Keratinocyte (primary cell): ENCODE measurements at regions not wholly inside any gene's neighbourhood (a gene's known extent, or its start where the extent isn't known, plus 50 kb on each side); places are given as distances from the start of the nearest gene placed in this dataset.

Source experiments
- DNase-seq: peaks from one replicate; pipeline ENCODE4 v3.0.0-alpha.2; 2011; ENCODE audit warnings: low read depth, missing footprints, low spot score
- FAIRE-seq: peaks from 2 replicates; lab custom pipeline; 2011; peaks lifted over from hg19 to GRCh38; lab: Jason Lieb, UNC
- H2AFZ ChIP-seq: 2 replicates; pipeline ENCODE4 v1.6.0; 2012; ENCODE audit warnings: low read length, control low read depth, inconsistent platforms; ENCODE audit not compliant: control insufficient read depth
- H3K27ac ChIP-seq: 2 replicates; pipeline ENCODE4 v1.5.1; 2011; ENCODE audit warnings: low read length; ENCODE audit not compliant: control insufficient read depth, insufficient read depth
- H3K27me3 ChIP-seq: 3 replicates; pipeline ENCODE4 v1.6.0; 2011; ENCODE audit warnings: low read length; ENCODE audit not compliant: control insufficient read depth, insufficient read depth; ENCODE audit errors: extremely low read depth
- H3K36me3 ChIP-seq, 2 experiments: 2 replicates in 1 of 2; 3 replicates in 1 of 2; pipeline ENCODE4 v1.5.1; 2011; ENCODE audit warnings: low read length in 2 of 2, mild to moderate bottlenecking in 1 of 2; ENCODE audit not compliant: control insufficient read depth in 2 of 2, insufficient read depth in 2 of 2; ENCODE audit errors: extremely low read depth in 1 of 2
- H3K4me1 ChIP-seq: 3 replicates; pipeline ENCODE4 v1.5.1; 2011; ENCODE audit warnings: low read length; ENCODE audit not compliant: control insufficient read depth, insufficient read depth; ENCODE audit errors: extremely low read depth
- H3K4me2 ChIP-seq: 3 replicates; pipeline ENCODE4 v1.6.0; 2011; ENCODE audit warnings: low read depth, low read length; ENCODE audit not compliant: control insufficient read depth, insufficient read depth; ENCODE audit errors: extremely low read depth
- H3K4me3 ChIP-seq, 3 experiments: fragments of 200-600 bp in 1 of 3; sonication (generic) in 1 of 3; 2 replicates in 2 of 3; 3 replicates in 1 of 3; pipeline ENCODE4 v1.5.1; 2011 to 2016; ENCODE audit warnings: low read length in 3 of 3, mild to moderate bottlenecking in 3 of 3, control low read depth in 2 of 3, inconsistent platforms in 1 of 3, low read depth in 1 of 3, mixed read lengths in 1 of 3, mixed run types in 1 of 3, moderate library complexity in 1 of 3; ENCODE audit not compliant: control insufficient read depth in 2 of 3, insufficient read depth in 2 of 3; ENCODE audit errors: extremely low read depth in 1 of 3
- H3K79me2 ChIP-seq: 2 replicates; pipeline ENCODE4 v1.6.0; 2012; ENCODE audit warnings: low read length; ENCODE audit not compliant: control insufficient read depth, insufficient read depth
- H3K9ac ChIP-seq: 3 replicates; pipeline ENCODE4 v1.6.0; 2011; ENCODE audit warnings: low read length; ENCODE audit not compliant: control insufficient read depth, insufficient read depth; ENCODE audit errors: extremely low read depth
- H3K9me1 ChIP-seq: 3 replicates; pipeline ENCODE4 v1.6.0; 2011; ENCODE audit warnings: low read length; ENCODE audit not compliant: control insufficient read depth, insufficient read depth; ENCODE audit errors: extremely low read depth
- H3K9me3 ChIP-seq: 2 replicates; pipeline ENCODE4 v1.5.1; 2012; ENCODE audit warnings: low read depth, low read length; ENCODE audit not compliant: control insufficient read depth
- H4K20me1 ChIP-seq: 3 replicates; pipeline ENCODE4 v1.6.0; 2011; ENCODE audit warnings: low read length; ENCODE audit not compliant: control insufficient read depth, insufficient read depth; ENCODE audit errors: extremely low read depth
- CTCF ChIP-seq, 3 experiments: IDR thresholded peaks in 1 of 3; conservative IDR thresholded peaks in 1 of 3; optimal IDR thresholded peaks in 1 of 3; 2 replicates in 2 of 3; 3 replicates in 1 of 3; pipeline versions ENCODE3 to v1.5.1; 2011; ENCODE audit warnings: low read length in 3 of 3, mild to moderate bottlenecking in 3 of 3, moderate library complexity in 2 of 3, control low read depth in 1 of 3, inconsistent platforms in 1 of 3; ENCODE audit not compliant: insufficient read depth in 2 of 3; ENCODE audit errors: extremely low read depth in 1 of 3
- EZH2 ChIP-seq: IDR thresholded peaks from one replicate; pipeline ENCODE4 v1.6.1; 2012; ENCODE audit warnings: inconsistent platforms, mild to moderate bottlenecking, low read length, moderate library complexity
- dilution Hi-C: fragments of 300-500 bp; cut with MboI; formaldehyde crosslinking; loops from one replicate; pipeline ENCODE4 v1.7.0; 2020; ENCODE audit warnings: low sequenced_read_pairs; ENCODE audit not compliant: extremely low pct_ligation_motif_present

- dilution Hi-C loops: no loop called here
- H3K9me3 ChIP-seq: no peaks in the 10 kb centered on the region
- no peak overlapping the region for H3K4me3 ChIP-seq
- no peaks in the 10 kb centered on the region for H4K20me1 ChIP-seq
- peaks cover 5% of the 10 kb centered on the region for H3K4me1 ChIP-seq
- no peak for DNase-seq
- no peaks in the 10 kb centered on the region for H3K36me3 ChIP-seq
- no peak overlapping the region for H3K9ac ChIP-seq
- peaks cover 2% of the 10 kb centered on the region for H3K27me3 ChIP-seq
- no peaks in the 10 kb centered on the region for H3K9me1 ChIP-seq
- no peak for FAIRE-seq
- TF ChIP-seq EZH2 (no peak), CTCF (optimal IDR thresholded peaks at IDR 0.05 in 1 of 3, IDR thresholded peaks at IDR 0.05 in 1 of 3, conservative IDR thresholded peaks at IDR 0.05 in 1 of 3; ENCODE audit: extremely low read depth in 1 of 3, insufficient read depth in 2 of 3, low read length in 3 of 3) (no peak)
- no peak overlapping the region for H3K4me2 ChIP-seq
- H2AFZ ChIP-seq: no peak overlapping the region
- no peaks in the 10 kb centered on the region for H3K79me2 ChIP-seq
- no peak overlapping the region for H3K27ac ChIP-seq
These were observed 212.8 kb downstream of the SOX9 start for GRCh38 chr17:72333570-72333969.

- H3K36me3 ChIP-seq: no peaks in the 10 kb centered on the region
- no peak overlapping the region for H2AFZ ChIP-seq
- H3K27me3 ChIP-seq: peaks cover 2% of the 10 kb centered on the region
- no peaks in the 10 kb centered on the region for H4K20me1 ChIP-seq
- no peak for DNase-seq
- no peaks in the 10 kb centered on the region for H3K9me3 ChIP-seq
- dilution Hi-C loops: no loop called here
- H3K27ac ChIP-seq: no peak overlapping the region
- H3K79me2 ChIP-seq: no peaks in the 10 kb centered on the region
- no peak for FAIRE-seq
- TF ChIP-seq EZH2 (no peak), CTCF (optimal IDR thresholded peaks at IDR 0.05 in 1 of 3, IDR thresholded peaks at IDR 0.05 in 1 of 3, conservative IDR thresholded peaks at IDR 0.05 in 1 of 3; ENCODE audit: extremely low read depth in 1 of 3, insufficient read depth in 2 of 3, low read length in 3 of 3) (peak in 1 of 3 experiments; percentile 36)
- no peaks in the 10 kb centered on the region for H3K9me1 ChIP-seq
- H3K9ac ChIP-seq: no peak overlapping the region
- H3K4me1 ChIP-seq: peaks cover 10% of the 10 kb centered on the region
- H3K4me3 ChIP-seq: no peak overlapping the region
- H3K4me2 ChIP-seq: no peak overlapping the region
These were observed 213.4 kb downstream of the SOX9 start for GRCh38 chr17:72334205-72334604.
